ENCODE measurements at regions not wholly inside any gene's neighbourhood (a gene's known extent, or its start where the extent isn't known, plus 50 kb on each side); places are given as distances from the start of the nearest gene placed in this dataset.
"Not testable (repeated sequence)": the region's sequence is repeated elsewhere in the genome, so short reads cannot be mapped to it uniquely, and the experiment has no call there.

- H3K36me3 ChIP-seq, result no peaks in the 10 kb centered on the region
- no peak for DNase-seq
- H3K9me3 ChIP-seq, result no peaks in the 10 kb centered on the region
- H3K4me3 ChIP-seq (ENCODE audit: low read depth, low read length), result no peak overlapping the region
- H3K27me3 ChIP-seq, result no peaks in the 10 kb centered on the region
- TF ChIP-seq, protein P1, sequence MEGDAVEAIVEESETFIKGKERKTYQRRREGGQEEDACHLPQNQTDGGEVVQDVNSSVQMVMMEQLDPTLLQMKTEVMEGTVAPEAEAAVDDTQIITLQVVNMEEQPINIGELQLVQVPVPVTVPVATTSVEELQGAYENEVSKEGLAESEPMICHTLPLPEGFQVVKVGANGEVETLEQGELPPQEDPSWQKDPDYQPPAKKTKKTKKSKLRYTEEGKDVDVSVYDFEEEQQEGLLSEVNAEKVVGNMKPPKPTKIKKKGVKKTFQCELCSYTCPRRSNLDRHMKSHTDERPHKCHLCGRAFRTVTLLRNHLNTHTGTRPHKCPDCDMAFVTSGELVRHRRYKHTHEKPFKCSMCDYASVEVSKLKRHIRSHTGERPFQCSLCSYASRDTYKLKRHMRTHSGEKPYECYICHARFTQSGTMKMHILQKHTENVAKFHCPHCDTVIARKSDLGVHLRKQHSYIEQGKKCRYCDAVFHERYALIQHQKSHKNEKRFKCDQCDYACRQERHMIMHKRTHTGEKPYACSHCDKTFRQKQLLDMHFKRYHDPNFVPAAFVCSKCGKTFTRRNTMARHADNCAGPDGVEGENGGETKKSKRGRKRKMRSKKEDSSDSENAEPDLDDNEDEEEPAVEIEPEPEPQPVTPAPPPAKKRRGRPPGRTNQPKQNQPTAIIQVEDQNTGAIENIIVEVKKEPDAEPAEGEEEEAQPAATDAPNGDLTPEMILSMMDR (IDR thresholded peaks at IDR 0.05; ENCODE audit: low read depth, low read length), result no peak
- no peaks in the 10 kb centered on the region for H3K4me1 ChIP-seq
These were observed 375.2 kb upstream of the EPHA3 start for GRCh38 chr3:88732186-88732585.

DNA sequence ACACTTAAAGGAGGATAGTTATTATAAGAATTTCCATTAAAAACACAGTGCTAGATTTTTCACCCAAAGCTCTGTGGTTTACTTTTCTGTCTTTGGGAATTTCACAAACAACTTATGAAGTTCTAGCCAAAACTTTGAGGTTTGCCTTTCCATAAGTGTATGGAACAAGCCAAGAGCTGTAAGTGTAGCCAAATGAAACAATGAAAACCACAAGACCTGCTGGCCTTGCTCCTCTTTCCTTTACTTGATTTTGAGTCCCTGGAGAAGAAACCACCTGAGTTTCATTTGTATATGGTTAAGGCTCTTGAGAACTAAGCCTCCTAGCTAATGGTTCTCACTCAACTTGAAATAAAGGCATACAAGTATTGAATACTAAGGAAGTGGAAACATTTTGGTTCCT lies 365.3 kb upstream of the EPHA3 start:
- Histone ChIP-seq H3K4me3 (ENCODE audit: low read depth, low read length) (no peak overlapping the region), H3K36me3 (no peaks in the 10 kb centered on the region), H3K9me3 (no peaks in the 10 kb centered on the region), H3K4me1 (no peaks in the 10 kb centered on the region), H3K27me3 (no peaks in the 10 kb centered on the region)
- TF ChIP-seq, protein P1 (IDR thresholded peaks at IDR 0.05; ENCODE audit: low read depth, low read length), result no peak
- no peak for DNase-seq

- no peaks in the 10 kb centered on the region for H3K27me3 ChIP-seq
- no peak for DNase-seq
- no peaks in the 10 kb centered on the region for H3K9me3 ChIP-seq
- no peak overlapping the region for H3K4me3 ChIP-seq (ENCODE audit: low read depth, low read length)
- TF ChIP-seq, protein P1 (IDR thresholded peaks at IDR 0.05; ENCODE audit: low read depth, low read length), result no peak
- no peaks in the 10 kb centered on the region for H3K36me3 ChIP-seq
- no peaks in the 10 kb centered on the region for H3K4me1 ChIP-seq
These were observed 364.5 kb upstream of the EPHA3 start for GRCh38 chr3:88742674-88743507.

- no peaks in the 10 kb centered on the region for H3K9me3 ChIP-seq
- DNase-seq, result no peak
- no peak overlapping the region for H3K4me3 ChIP-seq (ENCODE audit: low read depth, low read length)
- H3K4me1 ChIP-seq, result no peaks in the 10 kb centered on the region
- no peaks in the 10 kb centered on the region for H3K36me3 ChIP-seq
- TF ChIP-seq, protein P1 (IDR thresholded peaks at IDR 0.05; ENCODE audit: low read depth, low read length), result no peak
- H3K27me3 ChIP-seq, result no peaks in the 10 kb centered on the region
These were observed 362.5 kb upstream of the EPHA3 start for GRCh38 chr3:88744896-88745295.

DNA sequence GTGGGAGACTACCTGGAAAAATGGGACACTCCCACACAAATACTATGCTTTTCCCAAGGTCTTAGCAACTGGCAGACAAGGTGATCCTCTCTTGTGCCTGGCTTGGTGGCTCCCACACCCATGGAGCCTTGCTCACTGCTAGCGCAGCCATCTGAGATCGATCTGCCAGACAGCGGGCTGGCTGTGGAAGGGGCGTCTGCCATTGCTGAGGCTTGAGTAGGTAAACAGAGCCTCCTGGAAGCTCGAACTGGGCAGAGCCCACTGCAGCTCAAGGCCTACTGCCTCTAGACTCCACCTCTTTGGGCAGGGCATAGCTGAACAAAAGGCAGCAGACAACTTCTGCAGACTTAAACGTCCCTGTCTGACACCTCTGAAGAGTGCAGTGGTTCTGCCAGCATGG lies 360.3 kb upstream of the EPHA3 start:
- not testable (repeated sequence) for H3K36me3 ChIP-seq; H3K9me3 ChIP-seq; DNase-seq; H3K27me3 ChIP-seq; H3K4me1 ChIP-seq; H3K4me3 ChIP-seq (ENCODE audit: low read depth, low read length)

DNA sequence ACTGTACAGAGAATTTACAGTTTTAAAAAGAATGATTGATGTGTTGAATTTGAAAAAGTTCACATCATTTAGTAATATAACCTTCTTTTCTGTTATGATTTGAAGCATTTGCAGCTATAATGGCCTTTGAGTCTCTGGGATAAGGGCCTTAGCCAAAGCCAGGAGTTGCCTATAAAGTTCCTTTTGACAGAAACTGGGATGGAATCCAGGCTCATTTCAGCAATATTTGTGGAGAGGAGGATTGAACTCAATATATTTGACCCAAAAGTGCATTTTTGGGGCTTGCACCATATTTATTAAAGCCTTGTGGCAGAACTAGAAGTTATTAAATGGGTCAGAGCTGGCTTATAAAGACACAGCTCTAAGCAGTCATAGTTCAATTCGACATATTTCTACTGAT lies 348.7 kb upstream of the EPHA3 start:
- H3K36me3 ChIP-seq, result no peaks in the 10 kb centered on the region
- TF ChIP-seq, protein P1 (IDR thresholded peaks at IDR 0.05; ENCODE audit: low read depth, low read length), result no peak

More for the DNA sequence above, 348.7 kb upstream of the EPHA3 start:
- Histone ChIP-seq H3K27me3 (no peaks in the 10 kb centered on the region), H3K4me3 (ENCODE audit: low read depth, low read length) (no peak overlapping the region), H3K4me1 (no peaks in the 10 kb centered on the region), H3K9me3 (no peaks in the 10 kb centered on the region)
- no peak for DNase-seq

All from BE2C (cell line).